ENCODE measurements at regions not wholly inside any gene's neighbourhood (a gene's known extent, or its start where the extent isn't known, plus 50 kb on each side); places are given as distances from the start of the nearest gene placed in this dataset.

DNA sequence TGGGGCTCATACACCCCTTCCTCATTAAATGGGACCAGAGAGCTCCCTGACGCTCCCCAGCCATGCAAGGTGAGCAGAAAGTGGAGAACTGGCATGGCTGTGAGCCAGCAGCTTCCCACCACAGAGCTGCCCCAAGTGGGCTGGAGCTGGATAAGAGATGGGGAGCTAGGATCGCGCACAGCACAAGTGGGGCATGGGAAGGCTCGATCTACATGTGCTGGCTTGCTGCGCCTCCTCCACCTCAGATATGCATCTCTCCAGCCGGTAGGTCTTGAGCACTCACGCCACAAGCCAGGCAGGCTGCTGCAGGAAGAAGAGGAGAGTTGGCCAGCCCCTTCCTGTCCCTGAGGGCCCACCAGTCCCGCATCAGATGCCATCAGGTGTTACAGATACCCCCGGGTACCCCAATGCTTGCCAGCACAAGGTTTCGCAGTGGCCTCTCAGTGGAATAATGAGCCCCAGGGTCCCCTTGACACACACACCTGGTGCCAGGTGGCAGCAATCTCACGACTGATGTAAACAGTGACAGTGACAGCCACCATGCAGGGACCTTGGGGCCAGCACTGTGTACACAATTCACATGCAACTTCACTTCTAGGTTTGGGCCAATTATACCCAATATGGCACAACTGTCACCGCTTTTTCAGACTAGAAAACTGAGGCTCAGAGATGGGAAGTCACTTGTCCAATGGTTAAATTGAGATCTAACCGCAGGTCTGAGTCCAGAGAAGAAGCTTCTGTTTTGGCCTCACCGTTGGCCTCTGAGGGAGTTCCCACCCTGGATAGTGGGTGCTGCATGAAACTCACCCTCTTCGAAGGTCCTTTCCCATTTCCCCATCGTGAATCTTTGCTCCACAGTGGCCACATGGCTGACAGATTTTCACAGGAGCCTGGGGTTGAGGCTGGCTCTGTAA lies 79.3 kb downstream of the OAT start:
- Histone ChIP-seq H3K27me3 (ENCODE audit: control insufficient read depth, insufficient read depth, low read length, poor library complexity, severe bottlenecking) (no peaks in the 10 kb centered on the region), H3K9me3 (ENCODE audit: control insufficient read depth, low read length) (no peaks in the 10 kb centered on the region), H3K4me3 (ENCODE audit: insufficient read depth, low read depth, low read length) (no peak overlapping the region), H3K27ac (ENCODE audit: insufficient read depth, low read depth, low read length, poor library complexity, severe bottlenecking) (no peak overlapping the region), H3K4me1 (ENCODE audit: control insufficient read depth, insufficient read depth, low read length) (no peaks in the 10 kb centered on the region), H3K36me3 (ENCODE audit: control insufficient read depth, insufficient read depth, low read length) (no peaks in the 10 kb centered on the region)
- 93 to 94% methylated on average over 16 of the region's 16 CpGs for WGBS, 2 experiments

DNA sequence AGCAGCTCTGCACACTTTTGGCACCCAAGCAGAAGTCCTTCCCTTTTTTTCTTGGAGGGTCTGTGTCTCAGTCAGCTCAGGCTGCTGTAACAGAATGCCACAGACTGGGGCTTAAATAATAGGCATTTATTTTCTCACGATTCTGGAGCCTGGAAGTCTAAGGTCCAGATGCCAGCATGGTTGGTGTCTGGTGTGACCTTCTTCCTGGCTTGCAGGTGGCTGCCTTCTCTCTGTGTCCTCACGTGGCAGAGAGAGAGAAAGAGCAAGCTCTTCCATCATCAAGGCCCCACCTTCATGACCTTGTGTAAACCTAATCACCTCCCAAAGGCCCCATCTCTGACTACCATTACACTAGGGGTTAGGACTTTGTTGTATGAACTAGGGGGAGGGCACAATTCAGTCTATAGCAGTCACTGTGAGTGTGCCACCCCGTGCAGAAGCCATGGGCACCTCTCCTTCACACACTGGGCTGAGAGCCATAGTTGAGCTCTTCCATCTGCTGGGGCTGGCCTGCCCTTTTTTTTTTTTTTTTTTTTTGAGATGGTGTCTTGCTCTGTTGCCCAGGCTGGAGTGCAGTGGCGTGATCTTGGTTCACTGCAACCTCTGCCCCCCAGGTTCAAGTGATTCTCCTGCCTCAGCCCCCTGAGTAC lies 80.3 kb downstream of the OAT start:
- Histone ChIP-seq H3K4me1 (ENCODE audit: control insufficient read depth, insufficient read depth, low read length) (no peaks in the 10 kb centered on the region), H3K27ac (ENCODE audit: insufficient read depth, low read depth, low read length, poor library complexity, severe bottlenecking) (no peak overlapping the region), H3K27me3 (ENCODE audit: control insufficient read depth, insufficient read depth, low read length, poor library complexity, severe bottlenecking) (no peaks in the 10 kb centered on the region), H3K36me3 (ENCODE audit: control insufficient read depth, insufficient read depth, low read length) (no peaks in the 10 kb centered on the region), H3K4me3 (ENCODE audit: insufficient read depth, low read depth, low read length) (no peak overlapping the region), H3K9me3 (ENCODE audit: control insufficient read depth, low read length) (no peaks in the 10 kb centered on the region)
- 88% methylated on average over 4 of the region's 4 CpGs for WGBS, 2 experiments

DNA sequence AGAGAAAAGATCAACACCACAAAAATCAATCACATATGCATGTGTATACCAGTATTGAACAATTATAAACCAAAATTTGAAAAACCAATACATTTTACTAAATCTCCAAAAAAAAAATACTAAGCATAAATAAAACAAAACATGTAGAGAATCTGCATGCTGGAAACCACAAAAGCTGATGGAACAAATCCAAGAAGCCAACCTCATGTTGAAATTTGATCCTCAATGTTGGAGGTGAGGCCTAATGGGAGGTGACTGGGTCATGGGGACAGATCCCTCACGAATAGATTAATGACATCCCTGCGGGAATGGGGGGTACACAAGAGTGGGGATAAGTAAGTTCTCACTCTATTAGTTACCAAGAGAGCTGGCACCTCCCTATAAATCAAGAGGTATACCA lies 82.5 kb downstream of the OAT start:
- Histone ChIP-seq H3K4me3 (ENCODE audit: insufficient read depth, low read depth, low read length) (no peak overlapping the region), H3K9me3 (ENCODE audit: control insufficient read depth, low read length) (no peaks in the 10 kb centered on the region), H3K27ac (ENCODE audit: insufficient read depth, low read depth, low read length, poor library complexity, severe bottlenecking) (no peak overlapping the region), H3K36me3 (ENCODE audit: control insufficient read depth, insufficient read depth, low read length) (no peaks in the 10 kb centered on the region), H3K27me3 (ENCODE audit: control insufficient read depth, insufficient read depth, low read length, poor library complexity, severe bottlenecking) (no peaks in the 10 kb centered on the region), H3K4me1 (ENCODE audit: control insufficient read depth, insufficient read depth, low read length) (no peaks in the 10 kb centered on the region)
- 39 to 50% methylated on average over 2 of the region's 2 CpGs for WGBS, 2 experiments

DNA sequence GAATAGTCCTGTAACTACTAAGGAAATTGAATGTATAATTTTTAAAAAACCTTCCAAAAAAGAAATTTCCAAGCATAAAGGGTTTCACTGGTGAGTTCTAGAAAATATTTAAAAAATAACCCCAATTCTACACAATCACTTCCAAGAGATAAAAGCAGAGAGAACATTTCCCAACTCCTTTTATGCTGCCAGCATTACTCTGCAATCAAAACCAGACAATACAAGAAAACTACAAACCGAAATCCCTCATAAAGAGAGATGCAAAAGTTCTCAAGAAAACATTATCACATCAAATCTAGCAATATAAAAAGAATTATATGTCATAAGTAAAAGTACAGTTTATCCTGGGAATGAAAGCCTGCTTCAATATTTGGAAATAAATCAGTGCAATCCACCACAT lies 84.8 kb downstream of the OAT start:
- Histone ChIP-seq H3K27ac (ENCODE audit: insufficient read depth, low read depth, low read length, poor library complexity, severe bottlenecking) (no peak overlapping the region), H3K4me3 (ENCODE audit: insufficient read depth, low read depth, low read length) (no peak overlapping the region), H3K4me1 (ENCODE audit: control insufficient read depth, insufficient read depth, low read length) (no peaks in the 10 kb centered on the region), H3K36me3 (ENCODE audit: control insufficient read depth, insufficient read depth, low read length) (no peaks in the 10 kb centered on the region), H3K27me3 (ENCODE audit: control insufficient read depth, insufficient read depth, low read length, poor library complexity, severe bottlenecking) (no peaks in the 10 kb centered on the region), H3K9me3 (ENCODE audit: control insufficient read depth, low read length) (no peaks in the 10 kb centered on the region)
- WGBS, 2 experiments, result 88 to 91% methylated on average over 1 of the region's 1 CpG

DNA sequence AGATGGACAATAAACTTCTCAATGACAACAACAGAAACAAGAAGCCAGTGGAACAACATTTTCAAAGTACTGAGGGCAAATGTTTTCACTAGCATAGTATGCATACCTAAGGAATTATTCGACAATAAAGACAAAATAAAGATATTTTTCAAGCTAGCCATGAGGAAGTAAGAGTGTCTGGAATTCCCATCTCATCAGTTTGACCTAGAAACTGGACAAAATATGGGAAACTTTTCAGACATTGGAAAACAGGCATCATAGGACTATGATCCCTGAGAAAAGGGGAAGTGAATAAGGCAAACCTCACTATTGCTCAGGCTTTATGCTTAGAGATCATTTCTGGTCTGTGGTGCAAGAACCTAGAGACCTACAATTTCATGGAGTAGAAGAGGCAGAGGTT lies 86.3 kb downstream of the OAT start:
- 91% methylated on average over 1 of the region's 1 CpG; no CpG with 5 or more reads in 1 of the 2 experiments for WGBS, 2 experiments

DNA sequence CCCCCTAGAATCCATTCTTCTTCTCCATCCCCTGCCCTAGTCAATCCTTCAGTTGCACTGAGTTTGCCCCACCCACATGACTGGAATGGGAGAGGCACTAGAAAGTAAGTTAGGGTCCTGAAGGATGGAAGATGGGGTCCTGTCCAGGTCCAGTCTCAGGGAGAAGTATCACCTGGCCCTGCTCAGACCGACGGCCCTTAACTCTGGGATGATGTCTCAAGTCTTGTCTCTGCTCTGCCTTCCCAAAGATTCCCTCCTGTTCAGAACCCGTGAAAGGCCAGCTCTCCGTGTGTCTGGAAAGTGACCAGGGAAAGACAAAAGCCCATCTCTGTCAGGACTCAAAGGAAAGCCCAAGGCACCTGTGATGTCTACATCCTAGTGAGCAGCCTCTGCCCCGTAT lies 88.8 kb downstream of the OAT start:
- Histone ChIP-seq H3K36me3 (ENCODE audit: control insufficient read depth, insufficient read depth, low read length) (no peaks in the 10 kb centered on the region), H3K4me3 (ENCODE audit: insufficient read depth, low read depth, low read length) (no peak overlapping the region), H3K27ac (ENCODE audit: insufficient read depth, low read depth, low read length, poor library complexity, severe bottlenecking) (no peak overlapping the region), H3K4me1 (ENCODE audit: control insufficient read depth, insufficient read depth, low read length) (no peaks in the 10 kb centered on the region), H3K27me3 (ENCODE audit: control insufficient read depth, insufficient read depth, low read length, poor library complexity, severe bottlenecking) (no peaks in the 10 kb centered on the region), H3K9me3 (ENCODE audit: control insufficient read depth, low read length) (no peaks in the 10 kb centered on the region)
- 91 to 95% methylated on average over 5 of the region's 5 CpGs for WGBS, 2 experiments

More for the DNA sequence above, 86.3 kb downstream of the OAT start:
- no peak overlapping the region for H3K4me3 ChIP-seq (ENCODE audit: insufficient read depth, low read depth, low read length)
- no peaks in the 10 kb centered on the region for H3K4me1 ChIP-seq (ENCODE audit: control insufficient read depth, insufficient read depth, low read length)
- no peaks in the 10 kb centered on the region for H3K36me3 ChIP-seq (ENCODE audit: control insufficient read depth, insufficient read depth, low read length)
- H3K27ac ChIP-seq (ENCODE audit: insufficient read depth, low read depth, low read length, poor library complexity, severe bottlenecking), result no peak overlapping the region
- H3K9me3 ChIP-seq (ENCODE audit: control insufficient read depth, low read length), result no peaks in the 10 kb centered on the region
- H3K27me3 ChIP-seq (ENCODE audit: control insufficient read depth, insufficient read depth, low read length, poor library complexity, severe bottlenecking), result no peaks in the 10 kb centered on the region

DNA sequence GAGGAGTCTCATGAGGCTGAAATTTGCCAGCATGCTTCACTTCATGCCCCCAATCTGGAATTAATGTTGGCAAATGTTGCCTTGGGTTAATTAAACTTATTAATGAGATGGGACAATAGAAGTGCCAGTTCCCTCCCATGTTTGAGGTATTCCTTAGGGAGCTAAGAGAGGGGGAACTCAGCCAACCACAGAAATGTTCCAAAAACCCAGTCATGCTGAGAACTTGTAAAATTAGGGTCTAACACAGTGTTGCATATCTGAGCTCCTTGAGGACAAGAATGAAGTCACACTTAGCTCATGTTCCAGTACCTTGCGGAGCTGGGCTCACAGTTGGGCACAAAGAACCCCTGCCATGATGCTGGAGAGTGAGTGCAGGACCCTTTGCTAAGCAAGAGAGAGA lies 89.4 kb downstream of the OAT start:
- no peaks in the 10 kb centered on the region for H3K36me3 ChIP-seq (ENCODE audit: control insufficient read depth, insufficient read depth, low read length)
- H3K9me3 ChIP-seq (ENCODE audit: control insufficient read depth, low read length), result no peaks in the 10 kb centered on the region
- no peak overlapping the region for H3K27ac ChIP-seq (ENCODE audit: insufficient read depth, low read depth, low read length, poor library complexity, severe bottlenecking)
- H3K27me3 ChIP-seq (ENCODE audit: control insufficient read depth, insufficient read depth, low read length, poor library complexity, severe bottlenecking), result no peaks in the 10 kb centered on the region
- H3K4me3 ChIP-seq (ENCODE audit: insufficient read depth, low read depth, low read length), result no peak overlapping the region
- H3K4me1 ChIP-seq (ENCODE audit: control insufficient read depth, insufficient read depth, low read length), result no peaks in the 10 kb centered on the region
- WGBS, 2 experiments, result 90 to 97% methylated on average over 1 of the region's 1 CpG

DNA sequence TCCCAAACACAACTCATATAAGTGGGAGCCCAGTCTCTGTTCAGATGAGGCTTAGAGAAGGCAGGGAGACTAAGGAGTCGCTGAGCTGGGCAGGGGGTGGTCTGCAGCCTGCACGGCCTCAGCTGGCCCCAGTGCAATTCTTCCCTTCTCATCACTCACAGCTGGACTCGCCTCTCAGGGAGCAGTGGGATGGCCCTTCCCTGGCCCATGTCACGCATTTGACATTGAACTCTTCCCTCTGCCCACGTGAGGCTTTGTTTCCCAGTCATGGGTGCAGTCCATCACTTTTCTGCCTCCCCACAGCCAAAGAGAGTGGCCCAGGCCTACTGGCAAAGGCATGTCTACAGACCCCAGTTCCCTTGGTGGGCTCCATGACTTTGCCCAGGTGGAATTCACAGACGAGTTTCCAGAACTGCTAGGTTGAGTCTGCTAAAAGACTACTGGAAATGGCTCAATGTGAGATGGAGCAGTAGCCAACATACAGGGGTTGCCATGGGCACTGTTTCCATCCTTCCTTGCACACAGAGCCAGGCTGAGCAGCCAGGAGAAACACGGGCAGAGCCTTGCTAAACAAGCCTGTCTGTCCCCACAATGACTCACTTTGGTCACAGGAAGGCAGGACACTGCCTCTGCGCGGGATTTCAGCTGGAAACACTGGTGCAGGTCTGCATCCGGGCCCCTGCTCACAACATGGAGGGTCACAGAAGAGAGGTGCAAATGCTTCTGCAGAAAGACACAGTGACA lies 90.1 kb downstream of the OAT start:
- H3K27me3 ChIP-seq (ENCODE audit: control insufficient read depth, insufficient read depth, low read length, poor library complexity, severe bottlenecking), result no peaks in the 10 kb centered on the region
- no peaks in the 10 kb centered on the region for H3K9me3 ChIP-seq (ENCODE audit: control insufficient read depth, low read length)
- H3K4me3 ChIP-seq (ENCODE audit: insufficient read depth, low read depth, low read length), result no peak overlapping the region
- no peaks in the 10 kb centered on the region for H3K4me1 ChIP-seq (ENCODE audit: control insufficient read depth, insufficient read depth, low read length)
- H3K36me3 ChIP-seq (ENCODE audit: control insufficient read depth, insufficient read depth, low read length), result no peaks in the 10 kb centered on the region
- WGBS, 2 experiments, result 85 to 88% methylated on average over 10 of the region's 10 CpGs
- no peak overlapping the region for H3K27ac ChIP-seq (ENCODE audit: insufficient read depth, low read depth, low read length, poor library complexity, severe bottlenecking)

DNA sequence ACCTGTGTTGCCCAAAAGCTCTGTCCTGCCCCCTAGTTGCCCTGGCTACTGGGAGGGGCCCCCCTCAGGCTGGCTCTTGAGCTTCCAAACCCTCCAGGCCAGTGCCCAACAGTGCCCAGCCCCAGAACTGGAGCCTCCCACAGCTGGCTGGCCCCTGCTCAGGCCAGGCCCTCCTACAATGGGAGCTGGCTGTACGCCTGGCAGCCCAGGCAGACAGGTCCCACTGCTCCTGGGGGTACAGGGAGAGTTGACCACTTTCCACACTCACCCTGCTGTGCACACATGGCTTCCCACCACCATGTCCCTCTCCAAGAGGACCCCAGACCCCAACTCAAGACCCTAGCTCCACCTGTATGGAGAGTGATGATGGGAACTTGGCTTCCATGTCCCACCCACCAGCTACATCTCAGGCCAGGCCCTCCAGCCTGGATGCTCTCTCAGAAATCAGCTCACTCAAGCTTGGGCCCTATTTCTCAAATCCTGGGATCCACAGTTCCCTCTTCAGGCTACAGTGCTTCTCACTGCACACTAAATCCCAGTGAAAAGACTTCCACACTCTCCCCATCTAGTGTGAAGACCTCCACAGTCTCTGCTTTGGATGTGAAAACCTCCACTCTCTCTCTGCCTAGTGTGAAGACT lies 92.6 kb downstream of the OAT start:
- no peaks in the 10 kb centered on the region for H3K9me3 ChIP-seq (ENCODE audit: control insufficient read depth, low read length)
- no peak overlapping the region for H3K4me3 ChIP-seq (ENCODE audit: insufficient read depth, low read depth, low read length)
- no peaks in the 10 kb centered on the region for H3K36me3 ChIP-seq (ENCODE audit: control insufficient read depth, insufficient read depth, low read length)
- WGBS, 2 experiments, result 82 to 97% methylated on average over 1 of the region's 1 CpG
- H3K27me3 ChIP-seq (ENCODE audit: control insufficient read depth, insufficient read depth, low read length, poor library complexity, severe bottlenecking), result no peaks in the 10 kb centered on the region
- H3K4me1 ChIP-seq (ENCODE audit: control insufficient read depth, insufficient read depth, low read length), result no peaks in the 10 kb centered on the region
- no peak overlapping the region for H3K27ac ChIP-seq (ENCODE audit: insufficient read depth, low read depth, low read length, poor library complexity, severe bottlenecking)

DNA sequence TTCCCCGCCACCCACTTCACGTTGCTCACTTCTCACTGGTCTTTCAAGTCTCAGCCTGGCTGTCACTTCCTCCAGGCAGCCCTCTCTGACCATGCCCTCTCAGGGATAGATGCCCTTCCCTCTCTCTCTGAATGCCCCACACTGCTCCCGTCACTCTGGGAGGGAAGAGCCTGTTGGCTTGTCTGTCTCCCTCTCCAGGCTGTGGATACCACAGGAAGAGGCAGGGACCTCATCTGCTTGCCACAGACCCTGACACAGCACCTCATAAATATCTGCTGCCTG lies 93.1 kb downstream of the OAT start:
- Histone ChIP-seq H3K9me3 (ENCODE audit: control insufficient read depth, low read length) (no peaks in the 10 kb centered on the region), H3K27ac (ENCODE audit: insufficient read depth, low read depth, low read length, poor library complexity, severe bottlenecking) (no peak overlapping the region)

More for the DNA sequence above, 93.1 kb downstream of the OAT start:
- 87 to 91% methylated on average over 3 of the region's 3 CpGs for WGBS, 2 experiments
- Histone ChIP-seq H3K4me3 (ENCODE audit: insufficient read depth, low read depth, low read length) (no peak overlapping the region), H3K27me3 (ENCODE audit: control insufficient read depth, insufficient read depth, low read length, poor library complexity, severe bottlenecking) (no peaks in the 10 kb centered on the region), H3K4me1 (ENCODE audit: control insufficient read depth, insufficient read depth, low read length) (peaks cover 5% of the 10 kb centered on the region), H3K36me3 (ENCODE audit: control insufficient read depth, insufficient read depth, low read length) (no peaks in the 10 kb centered on the region)
